ENCODE measurements at regions not wholly inside any gene's neighbourhood (a gene's known extent, or its start where the extent isn't known, plus 50 kb on each side); places are given as distances from the start of the nearest gene placed in this dataset.

DNA sequence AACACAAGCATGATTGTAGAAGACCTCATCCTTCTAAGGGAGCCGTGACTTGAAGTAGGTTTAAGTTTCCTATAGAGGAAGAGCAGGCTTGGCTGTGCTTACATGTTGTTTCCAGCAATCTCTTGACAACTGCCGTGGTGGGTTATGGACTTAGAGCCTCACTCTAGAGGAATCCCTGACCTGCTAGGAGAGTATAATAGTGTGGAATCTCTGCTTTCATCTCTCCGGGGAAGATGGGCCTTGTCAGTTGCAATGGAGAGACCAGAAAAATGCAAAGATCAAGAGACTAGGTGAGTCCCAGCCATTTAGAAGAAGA is 137.6 kb downstream of the MIS18A start:
- Mint-ChIP-seq H3K36me3 (ENCODE audit: low read depth) (no peaks in the 10 kb centered on the region), H3K9me3 (ENCODE audit: low read depth) (peaks cover 4% of the 10 kb centered on the region), H3K4me1 (ENCODE audit: low read depth) (peaks cover 22% of the 10 kb centered on the region), H3K27ac (ENCODE audit: unreplicated experiment) (no peak overlapping the region), H3K27me3 (ENCODE audit: low read depth) (no peaks in the 10 kb centered on the region), H3K4me3 (ENCODE audit: unreplicated experiment) (no peak overlapping the region)
- DNase-seq (ENCODE audit: low spot score), result no peak
- TF ChIP-seq, protein P1, sequence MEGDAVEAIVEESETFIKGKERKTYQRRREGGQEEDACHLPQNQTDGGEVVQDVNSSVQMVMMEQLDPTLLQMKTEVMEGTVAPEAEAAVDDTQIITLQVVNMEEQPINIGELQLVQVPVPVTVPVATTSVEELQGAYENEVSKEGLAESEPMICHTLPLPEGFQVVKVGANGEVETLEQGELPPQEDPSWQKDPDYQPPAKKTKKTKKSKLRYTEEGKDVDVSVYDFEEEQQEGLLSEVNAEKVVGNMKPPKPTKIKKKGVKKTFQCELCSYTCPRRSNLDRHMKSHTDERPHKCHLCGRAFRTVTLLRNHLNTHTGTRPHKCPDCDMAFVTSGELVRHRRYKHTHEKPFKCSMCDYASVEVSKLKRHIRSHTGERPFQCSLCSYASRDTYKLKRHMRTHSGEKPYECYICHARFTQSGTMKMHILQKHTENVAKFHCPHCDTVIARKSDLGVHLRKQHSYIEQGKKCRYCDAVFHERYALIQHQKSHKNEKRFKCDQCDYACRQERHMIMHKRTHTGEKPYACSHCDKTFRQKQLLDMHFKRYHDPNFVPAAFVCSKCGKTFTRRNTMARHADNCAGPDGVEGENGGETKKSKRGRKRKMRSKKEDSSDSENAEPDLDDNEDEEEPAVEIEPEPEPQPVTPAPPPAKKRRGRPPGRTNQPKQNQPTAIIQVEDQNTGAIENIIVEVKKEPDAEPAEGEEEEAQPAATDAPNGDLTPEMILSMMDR (IDR thresholded peaks at IDR 0.05), result no peak

DNA sequence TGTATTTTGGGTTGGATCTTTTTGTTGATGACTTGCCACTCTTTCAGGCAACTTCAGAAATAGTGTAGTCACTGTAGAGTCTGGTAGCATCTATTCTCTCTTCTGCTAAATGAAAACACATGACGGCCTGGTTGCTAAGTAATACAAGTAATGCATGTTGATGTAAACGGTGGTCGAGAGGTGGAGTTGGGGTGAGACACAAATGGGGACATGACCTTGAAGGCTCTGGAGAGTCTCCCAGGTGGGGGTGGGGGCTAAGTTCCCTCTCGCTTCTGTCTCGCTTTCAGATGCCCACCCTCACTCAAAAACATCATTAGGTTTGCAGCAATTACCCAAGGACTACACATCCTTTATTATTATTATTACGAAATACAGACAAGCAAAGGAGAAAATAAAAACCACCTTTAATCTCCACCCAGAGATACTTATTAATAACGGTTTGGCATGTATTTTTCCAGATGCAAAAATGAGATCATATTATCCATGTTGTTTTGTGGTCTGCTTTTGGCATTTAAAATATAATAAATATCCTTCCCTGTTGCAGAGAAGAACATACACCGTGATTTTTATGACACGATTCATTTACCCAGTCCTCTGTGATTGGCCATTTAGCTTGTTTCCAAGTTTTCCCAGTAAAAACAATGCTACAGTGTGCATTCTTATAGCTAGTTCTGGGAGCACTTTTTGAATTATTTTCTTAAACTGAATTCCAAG is 138.1 kb downstream of the MIS18A start:
- no peaks in the 10 kb centered on the region for H3K36me3 Mint-ChIP-seq (ENCODE audit: low read depth)
- H3K27ac Mint-ChIP-seq (ENCODE audit: unreplicated experiment), result no peak overlapping the region
- TF ChIP-seq, protein P1 (IDR thresholded peaks at IDR 0.05), result no peak
- H3K4me1 Mint-ChIP-seq (ENCODE audit: low read depth), result peaks cover 27% of the 10 kb centered on the region
- peaks cover 4% of the 10 kb centered on the region for H3K9me3 Mint-ChIP-seq (ENCODE audit: low read depth)
- no peak for DNase-seq (ENCODE audit: low spot score)
- H3K27me3 Mint-ChIP-seq (ENCODE audit: low read depth), result no peaks in the 10 kb centered on the region
- H3K4me3 Mint-ChIP-seq (ENCODE audit: unreplicated experiment), result no peak overlapping the region

DNA sequence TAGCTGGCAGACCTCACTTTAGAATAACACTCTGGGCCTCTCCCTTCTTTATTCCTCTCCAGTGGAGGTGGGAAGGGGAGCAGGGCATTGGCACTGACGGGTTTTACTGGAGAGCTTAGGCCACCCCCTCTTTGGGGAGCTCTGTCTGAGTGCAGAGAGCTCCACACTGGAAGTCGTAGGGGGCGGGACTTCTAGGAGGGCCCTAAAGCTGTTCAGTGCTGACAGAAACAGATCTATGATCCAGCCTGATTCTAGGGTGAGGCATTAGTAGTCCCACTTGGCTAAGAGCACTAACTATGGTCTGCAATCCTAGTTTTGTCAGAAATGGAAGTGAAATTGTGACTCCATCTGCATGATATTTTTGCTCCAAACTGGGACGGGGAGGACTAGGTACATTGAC is 138.7 kb downstream of the MIS18A start:
- no peak for DNase-seq (ENCODE audit: low spot score)
- H3K4me3 Mint-ChIP-seq (ENCODE audit: unreplicated experiment), result no peak overlapping the region
- H3K36me3 Mint-ChIP-seq (ENCODE audit: low read depth), result no peaks in the 10 kb centered on the region
- H3K4me1 Mint-ChIP-seq (ENCODE audit: low read depth), result peaks cover 33% of the 10 kb centered on the region
- peaks cover 4% of the 10 kb centered on the region for H3K9me3 Mint-ChIP-seq (ENCODE audit: low read depth)
- H3K27me3 Mint-ChIP-seq (ENCODE audit: low read depth), result no peaks in the 10 kb centered on the region
- TF ChIP-seq, protein P1 (IDR thresholded peaks at IDR 0.05), result no peak
- H3K27ac Mint-ChIP-seq (ENCODE audit: unreplicated experiment), result no peak overlapping the region

DNA sequence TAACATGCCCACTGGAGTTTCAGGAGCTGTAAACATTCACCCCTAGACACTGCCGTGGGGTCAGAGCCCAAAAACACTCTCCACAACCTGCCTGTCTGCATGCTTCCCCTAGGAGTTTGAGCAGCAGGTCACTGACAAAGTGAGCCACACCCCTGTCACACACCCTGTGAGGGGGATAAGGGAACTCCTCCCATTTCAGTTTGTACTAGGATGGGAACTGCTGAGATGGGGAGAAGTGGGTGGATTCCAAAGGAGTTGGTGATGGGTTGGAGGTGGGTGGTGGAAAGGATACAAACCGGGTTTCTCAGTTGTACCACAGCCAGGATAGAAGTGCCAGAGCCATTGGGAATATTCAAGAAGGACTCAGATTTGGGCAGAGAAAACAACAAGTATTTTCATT is 140.2 kb downstream of the MIS18A start:
- Mint-ChIP-seq H3K27me3 (ENCODE audit: low read depth) (no peaks in the 10 kb centered on the region), H3K36me3 (ENCODE audit: low read depth) (no peaks in the 10 kb centered on the region), H3K4me3 (ENCODE audit: unreplicated experiment) (no peak overlapping the region), H3K9me3 (ENCODE audit: low read depth) (peaks cover 4% of the 10 kb centered on the region), H3K27ac (ENCODE audit: unreplicated experiment) (no peak overlapping the region), H3K4me1 (ENCODE audit: low read depth) (peaks cover 34% of the 10 kb centered on the region)
- no peak for DNase-seq (ENCODE audit: low spot score)
- TF ChIP-seq, protein P1 (IDR thresholded peaks at IDR 0.05), result no peak

DNA sequence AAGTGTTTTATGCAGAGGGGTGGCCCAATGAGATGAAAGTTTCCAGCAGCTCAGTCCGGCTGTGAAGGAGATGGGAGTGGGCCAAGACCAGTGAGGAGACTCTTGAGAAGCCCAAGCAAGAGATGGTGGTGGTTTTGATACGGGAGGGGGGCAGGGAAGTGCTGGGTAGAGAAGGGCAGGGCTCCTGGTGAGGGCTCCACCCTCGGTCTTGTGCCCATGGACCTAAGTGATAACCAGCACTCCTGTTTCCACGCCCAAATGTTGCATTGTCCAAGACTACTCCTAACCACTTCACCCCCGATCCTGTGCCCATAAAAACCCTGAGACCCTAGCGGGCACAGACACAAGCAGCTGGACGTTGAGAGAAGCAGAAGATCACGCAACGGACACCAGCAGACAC is 140.9 kb downstream of the MIS18A start:
- peaks cover 4% of the 10 kb centered on the region for H3K9me3 Mint-ChIP-seq (ENCODE audit: low read depth)
- H3K36me3 Mint-ChIP-seq (ENCODE audit: low read depth), result no peaks in the 10 kb centered on the region
- H3K4me3 Mint-ChIP-seq (ENCODE audit: unreplicated experiment), result no peak overlapping the region
- TF ChIP-seq, protein P1 (IDR thresholded peaks at IDR 0.05), result no peak
- H3K27ac Mint-ChIP-seq (ENCODE audit: unreplicated experiment), result no peak overlapping the region
- H3K27me3 Mint-ChIP-seq (ENCODE audit: low read depth), result no peaks in the 10 kb centered on the region
- DNase-seq (ENCODE audit: low spot score), result no peak
- H3K4me1 Mint-ChIP-seq (ENCODE audit: low read depth), result peaks cover 28% of the 10 kb centered on the region
